ENCODE measurements at regions not wholly inside any gene's neighbourhood (a gene's known extent, or its start where the extent isn't known, plus 50 kb on each side); places are given as distances from the start of the nearest gene placed in this dataset.

DNA sequence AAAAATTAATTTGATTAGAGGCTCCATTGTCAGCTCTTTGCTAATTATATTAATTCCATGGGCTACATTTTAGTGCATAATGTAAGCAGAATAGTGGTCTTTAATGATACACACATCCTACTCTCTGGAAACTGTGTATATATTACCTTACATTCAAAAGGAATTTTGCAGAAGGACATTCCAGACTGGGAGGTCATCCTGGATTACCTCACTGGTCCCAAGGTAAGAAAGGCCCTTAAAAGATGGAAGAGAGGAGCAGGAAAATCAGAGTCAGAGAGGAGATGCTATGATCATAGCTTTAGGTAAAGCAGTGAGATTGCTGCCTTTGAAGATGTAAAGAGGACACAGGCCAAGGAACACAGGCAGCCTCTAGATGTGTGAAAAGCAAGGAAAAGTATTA, 1180.8 kb downstream of the CDH12 start:
- no peaks in the 10 kb centered on the region for H4K20me1 ChIP-seq (replicated peaks; ENCODE audit: control insufficient read depth, extremely low read depth, insufficient read depth, low read length)
- no TSS peak for BruUV-seq (replicated peaks)
- no peak overlapping the region for H3K9ac ChIP-seq (replicated peaks; ENCODE audit: extremely low read depth, insufficient read depth, low read length)
- TF ChIP-seq, protein P1, sequence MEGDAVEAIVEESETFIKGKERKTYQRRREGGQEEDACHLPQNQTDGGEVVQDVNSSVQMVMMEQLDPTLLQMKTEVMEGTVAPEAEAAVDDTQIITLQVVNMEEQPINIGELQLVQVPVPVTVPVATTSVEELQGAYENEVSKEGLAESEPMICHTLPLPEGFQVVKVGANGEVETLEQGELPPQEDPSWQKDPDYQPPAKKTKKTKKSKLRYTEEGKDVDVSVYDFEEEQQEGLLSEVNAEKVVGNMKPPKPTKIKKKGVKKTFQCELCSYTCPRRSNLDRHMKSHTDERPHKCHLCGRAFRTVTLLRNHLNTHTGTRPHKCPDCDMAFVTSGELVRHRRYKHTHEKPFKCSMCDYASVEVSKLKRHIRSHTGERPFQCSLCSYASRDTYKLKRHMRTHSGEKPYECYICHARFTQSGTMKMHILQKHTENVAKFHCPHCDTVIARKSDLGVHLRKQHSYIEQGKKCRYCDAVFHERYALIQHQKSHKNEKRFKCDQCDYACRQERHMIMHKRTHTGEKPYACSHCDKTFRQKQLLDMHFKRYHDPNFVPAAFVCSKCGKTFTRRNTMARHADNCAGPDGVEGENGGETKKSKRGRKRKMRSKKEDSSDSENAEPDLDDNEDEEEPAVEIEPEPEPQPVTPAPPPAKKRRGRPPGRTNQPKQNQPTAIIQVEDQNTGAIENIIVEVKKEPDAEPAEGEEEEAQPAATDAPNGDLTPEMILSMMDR (IDR thresholded peaks at IDR 0.05; ENCODE audit: extremely low read depth in 1 of 2, insufficient read depth in 1 of 2, low read depth in 1 of 2, low read length in 2 of 2), result no peak
- no peak for TF ChIP-seq MYC (IDR thresholded peaks at IDR 0.05; ENCODE audit: low read depth, low read length)
- no peak for TF ChIP-seq GATA2 (IDR thresholded peaks at IDR 0.05; ENCODE audit: insufficient read depth, insufficient read length, low read depth, low read length)
- TF ChIP-seq, protein P2, sequence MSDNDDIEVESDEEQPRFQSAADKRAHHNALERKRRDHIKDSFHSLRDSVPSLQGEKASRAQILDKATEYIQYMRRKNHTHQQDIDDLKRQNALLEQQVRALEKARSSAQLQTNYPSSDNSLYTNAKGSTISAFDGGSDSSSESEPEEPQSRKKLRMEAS (IDR thresholded peaks at IDR 0.05; ENCODE audit: insufficient read depth, insufficient read length), result no peak
- TF ChIP-seq EZH2 (IDR thresholded peaks at IDR 0.05; ENCODE audit: borderline replicate concordance, low read depth, low read length, severe bottlenecking), result no peak
- TF ChIP-seq FOS (IDR thresholded peaks at IDR 0.05; ENCODE audit: borderline replicate concordance, insufficient read depth, low read length), result no peak
- TF ChIP-seq POLR2AphosphoS5 (IDR thresholded peaks at IDR 0.05; ENCODE audit: insufficient read depth, low read depth, low read length), result no peak
- no peak for TF ChIP-seq POLR2A (IDR thresholded peaks at IDR 0.05; ENCODE audit: low read depth, low read length)
- TF ChIP-seq JUN (IDR thresholded peaks at IDR 0.05; ENCODE audit: borderline replicate concordance, insufficient read depth, insufficient read length, low read depth), result no peak
- FAIRE-seq (no peak), DNase-seq (ENCODE audit: low read depth, low spot score) (no peak)
- H3K9me3 ChIP-seq (replicated peaks; ENCODE audit: control insufficient read depth, insufficient read depth, low read length), result no peaks in the 10 kb centered on the region
- no peak overlapping the region for H2AFZ ChIP-seq (ENCODE audit: low read depth, low read length)
- POLR2A ChIA-PET, result no interaction called here
- H3K4me3 ChIP-seq (replicated peaks in 1 of 3; ENCODE audit: insufficient read depth in 1 of 3, low read depth in 1 of 3, low read length in 3 of 3), result no peak overlapping the region
- H3K4me1 ChIP-seq (ENCODE audit: control insufficient read depth, extremely low read depth, insufficient read depth, low read length), result no peaks in the 10 kb centered on the region
- CTCF ChIA-PET, result interaction anchor here (1.0 to 1.1 kb wide), 2 partner anchors 17 to 130 kb away, joined by 3 read pairs; no protein-coding TSS in a partner anchor
- H3K4me2 ChIP-seq (ENCODE audit: insufficient read depth, low read length), result no peak overlapping the region
- no peaks in the 10 kb centered on the region for H3K36me3 ChIP-seq (ENCODE audit: control insufficient read depth in 2 of 2, extremely low read depth in 1 of 2, insufficient read depth in 2 of 2, low read length in 2 of 2)
- dilution Hi-C loops (cut with MboI; ENCODE audit: extremely low pct_ligation_motif_present, low sequenced_read_pairs) (no loop called here), intact Hi-C loops (cut with micrococcal nuclease) (no loop called here)
- no peaks in the 10 kb centered on the region for H3K79me2 ChIP-seq (ENCODE audit: control insufficient read depth, insufficient read depth, low read length)
- H3K27ac ChIP-seq (ENCODE audit: insufficient read depth, low read depth, low read length), result no peak overlapping the region
- H3K9me1 ChIP-seq (replicated peaks; ENCODE audit: control insufficient read depth, extremely low read depth, insufficient read depth, low read length), result no peaks in the 10 kb centered on the region
- no peaks in the 10 kb centered on the region for H3K27me3 ChIP-seq (ENCODE audit: control insufficient read depth in 2 of 2, insufficient read depth in 2 of 2, low read length in 2 of 2)

Measured in endothelial cell of umbilical vein (primary cell).